ENCODE measurements at regions not wholly inside any gene's neighbourhood (a gene's known extent, or its start where the extent isn't known, plus 50 kb on each side); places are given as distances from the start of the nearest gene placed in this dataset.
"Not testable (repeated sequence)": the region's sequence is repeated elsewhere in the genome, so short reads cannot be mapped to it uniquely, and the experiment has no call there.

DNA sequence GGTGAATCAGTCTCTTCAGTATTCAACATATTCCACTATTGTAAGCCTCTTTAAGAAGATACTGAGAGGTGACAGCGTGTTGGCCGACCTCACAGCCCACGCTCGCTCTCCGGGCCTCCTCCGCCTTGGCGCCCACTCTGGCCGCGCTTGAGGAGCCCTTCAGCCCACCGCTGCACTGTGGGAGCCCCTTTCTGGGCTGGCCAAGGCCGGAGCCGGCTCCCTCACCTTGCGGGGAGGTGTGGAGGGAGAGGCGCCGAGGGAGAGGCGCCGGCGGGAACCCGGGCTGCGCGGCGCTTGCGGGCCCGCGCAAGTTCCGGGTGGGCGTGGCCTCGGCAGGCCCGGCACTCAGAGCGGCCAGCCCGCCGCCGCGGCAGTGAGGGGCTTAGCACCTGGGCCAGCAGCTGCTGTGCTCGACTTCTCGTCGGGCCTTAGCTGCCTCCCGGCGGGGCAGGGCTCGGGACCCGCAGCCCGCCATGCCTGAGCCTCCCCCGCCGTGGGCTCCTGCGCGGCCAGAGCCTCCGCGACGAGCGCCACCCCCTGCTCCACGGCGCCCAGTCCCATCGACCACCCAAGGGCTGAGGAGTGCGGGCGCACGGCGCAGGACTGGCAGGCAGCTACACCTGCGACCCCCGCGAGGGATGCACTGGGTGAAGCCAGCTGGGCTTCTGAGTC, 306.4 kb downstream of the SEMA3D start:
- DNase-seq (ENCODE audit: extremely low read depth, low read depth, low spot score): not testable (repeated sequence)

DNA sequence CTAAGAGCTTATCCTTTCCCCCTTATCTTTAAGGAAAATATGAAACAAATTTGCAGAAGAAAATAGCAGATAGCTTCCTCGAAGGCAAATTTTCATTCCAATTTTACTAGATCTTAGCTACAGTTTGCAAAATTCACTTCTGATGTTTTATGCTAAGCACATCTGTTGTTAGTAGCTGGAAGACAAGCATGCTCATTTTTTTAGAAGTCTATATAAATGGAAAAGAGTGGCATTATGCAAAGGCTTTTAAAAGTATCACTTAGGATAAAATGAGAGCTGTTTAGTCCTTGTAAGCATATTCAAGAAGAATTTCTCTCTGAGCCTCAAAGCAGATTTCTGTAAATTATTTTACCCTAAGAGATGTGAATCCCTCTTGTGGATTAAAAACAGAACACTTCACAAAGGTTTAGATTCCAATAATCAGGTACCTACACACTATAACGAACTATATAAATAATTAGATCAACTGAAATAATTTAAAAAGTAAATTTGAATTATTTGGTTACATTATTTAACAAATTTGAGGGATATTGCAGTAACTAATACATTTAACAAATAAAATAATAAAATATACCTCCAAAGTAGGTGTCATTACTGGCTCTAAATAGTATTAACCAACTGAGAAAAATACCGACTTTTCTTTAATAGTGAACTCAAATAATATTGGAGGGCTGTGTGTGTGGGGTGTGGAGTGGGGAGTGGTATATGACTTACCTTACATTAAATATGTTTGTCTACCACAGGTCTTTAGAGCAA, 307.1 kb downstream of the SEMA3D start:
- no peak for DNase-seq (ENCODE audit: extremely low read depth, low read depth, low spot score)

DNA sequence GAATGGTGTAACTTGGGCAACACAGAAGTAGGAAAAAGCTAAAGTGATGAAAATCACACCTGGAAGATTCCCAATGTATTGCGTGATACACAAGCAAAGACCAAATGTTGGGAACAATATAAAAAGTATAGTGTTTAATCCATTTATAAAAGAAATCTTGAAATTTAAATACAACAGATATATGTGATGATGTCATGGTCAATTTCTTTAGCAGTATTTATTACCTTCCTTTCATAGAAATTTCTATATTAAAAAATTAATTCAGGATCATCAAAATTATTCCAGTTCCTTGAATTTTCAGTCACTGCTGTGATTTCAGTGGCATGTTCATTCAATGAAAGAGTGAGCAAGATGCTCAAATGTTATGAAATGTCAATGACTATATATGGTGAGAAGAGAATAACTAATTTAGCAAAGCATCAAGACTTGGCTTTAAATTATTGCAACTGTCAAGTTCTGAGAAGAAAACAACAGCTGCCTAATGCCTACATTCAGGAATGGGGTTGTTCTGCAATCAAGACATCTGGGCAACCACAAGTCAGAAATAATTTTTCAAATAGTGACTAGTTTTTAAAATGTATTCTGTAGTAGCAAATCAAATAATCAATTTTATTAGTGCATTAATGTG, 308.8 kb downstream of the SEMA3D start:
- DNase-seq (ENCODE audit: extremely low read depth, low read depth, low spot score): no peak

DNA sequence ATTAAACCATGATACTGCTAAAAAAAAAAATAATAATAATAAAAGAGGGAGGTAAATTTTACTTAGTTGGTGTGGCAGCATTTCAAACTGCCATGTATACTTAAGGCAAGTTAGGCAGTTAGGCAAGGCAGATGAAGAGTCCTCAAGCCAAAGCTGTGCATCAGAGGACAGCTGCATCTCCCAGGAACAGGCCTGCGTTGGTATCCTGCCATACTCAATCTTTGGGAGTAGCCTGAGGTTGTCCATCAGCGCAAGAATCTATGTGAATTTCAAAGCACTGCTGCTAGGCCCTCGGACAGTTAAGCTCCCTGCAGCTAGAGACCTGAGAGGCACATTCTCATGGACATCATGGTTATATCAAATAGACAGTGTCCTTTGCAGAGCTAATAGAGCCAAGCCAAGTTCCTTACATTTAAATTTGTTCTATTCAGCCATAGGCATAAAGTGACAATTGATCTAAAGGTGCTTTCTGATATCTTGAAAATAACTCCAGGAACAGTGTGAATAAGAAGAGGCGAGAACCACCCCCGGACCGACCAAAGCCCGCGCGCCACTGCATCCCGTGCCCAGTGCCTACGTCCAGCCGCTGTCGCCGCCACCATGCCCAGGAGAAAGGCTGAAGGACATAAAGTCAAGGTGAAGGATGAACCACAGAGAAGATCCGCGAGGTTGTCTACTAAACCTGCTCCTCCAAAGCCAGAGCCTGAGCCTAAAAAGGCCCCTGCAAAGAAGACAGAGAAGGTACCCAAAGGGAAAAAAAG, 310.6 kb downstream of the SEMA3D start:
- no peak for DNase-seq (ENCODE audit: extremely low read depth, low read depth, low spot score)

DNA sequence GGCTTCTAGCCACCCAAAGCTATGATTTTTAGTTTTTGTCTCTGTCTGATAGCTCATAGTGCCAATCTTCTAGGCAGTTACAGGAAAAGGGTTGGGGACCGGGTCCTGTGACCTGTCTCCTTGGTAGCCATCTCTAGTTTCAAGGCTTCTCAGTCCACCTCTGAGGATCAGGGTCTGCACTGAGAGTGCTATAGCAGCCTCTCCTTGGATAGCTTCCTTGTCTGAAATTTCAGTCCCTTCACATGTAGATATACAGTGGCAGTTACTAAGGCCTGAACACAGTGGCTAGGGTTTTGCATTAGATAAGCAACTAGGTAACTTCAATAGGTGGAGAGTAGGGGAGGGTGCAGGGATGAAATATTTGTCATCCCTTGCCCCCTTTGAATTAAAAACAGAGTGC, 321.3 kb downstream of the SEMA3D start:
- no peak for DNase-seq (ENCODE audit: extremely low read depth, low read depth, low spot score)

DNA sequence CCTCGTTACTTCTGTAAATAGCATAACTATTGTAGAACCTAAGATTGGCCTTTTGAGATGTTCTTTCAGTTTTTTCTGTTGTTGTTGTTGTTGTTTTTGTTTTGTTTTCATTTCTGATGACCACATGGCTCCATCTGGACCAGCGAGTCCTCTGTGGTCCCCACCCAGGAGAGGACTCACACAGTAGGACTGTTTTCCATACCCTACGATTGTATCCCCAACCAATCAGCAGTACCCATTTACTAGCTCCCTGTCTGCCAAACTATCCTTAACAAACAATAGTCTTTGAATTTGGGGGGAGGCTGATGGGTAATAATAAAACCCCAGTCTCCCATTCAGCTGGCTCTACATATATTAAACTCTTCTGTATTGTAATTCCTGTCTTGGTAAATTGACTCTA, 329.5 kb downstream of the SEMA3D start:
- DNase-seq (ENCODE audit: extremely low read depth, low read depth, low spot score): no peak

GRCh38 chr7:84855758-84856157, 331.1 kb downstream of the SEMA3D start:
- no peak for DNase-seq (ENCODE audit: extremely low read depth, low read depth, low spot score)

- not testable (repeated sequence) for DNase-seq (ENCODE audit: extremely low read depth, low read depth, low spot score)
Observed at GRCh38 chr7:84848974-84849372, 337.9 kb downstream of the SEMA3D start.

GRCh38 chr7:84848219-84848973, 338.5 kb downstream of the SEMA3D start:
- DNase-seq (ENCODE audit: extremely low read depth, low read depth, low spot score): no peak

DNA sequence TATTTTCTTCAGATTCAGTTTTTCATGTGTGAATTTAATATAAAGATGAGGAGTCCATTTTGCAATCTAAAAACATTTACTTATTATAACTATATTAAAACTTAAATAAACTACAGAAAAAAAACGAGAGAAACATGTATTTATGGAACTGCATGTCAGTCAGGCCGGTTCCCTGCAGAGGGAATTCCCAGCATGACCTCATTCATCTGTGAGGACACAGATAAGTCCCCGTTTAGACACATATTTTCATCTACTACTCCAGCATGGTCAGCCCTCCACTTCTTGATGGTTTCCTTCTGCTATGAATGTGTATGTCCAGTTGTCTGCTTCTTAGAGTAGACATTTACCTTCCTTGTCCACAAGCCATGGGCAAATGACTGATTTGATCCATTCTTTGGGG, 339.1 kb downstream of the SEMA3D start:
- DNase-seq (ENCODE audit: extremely low read depth, low read depth, low spot score): no peak

DNA sequence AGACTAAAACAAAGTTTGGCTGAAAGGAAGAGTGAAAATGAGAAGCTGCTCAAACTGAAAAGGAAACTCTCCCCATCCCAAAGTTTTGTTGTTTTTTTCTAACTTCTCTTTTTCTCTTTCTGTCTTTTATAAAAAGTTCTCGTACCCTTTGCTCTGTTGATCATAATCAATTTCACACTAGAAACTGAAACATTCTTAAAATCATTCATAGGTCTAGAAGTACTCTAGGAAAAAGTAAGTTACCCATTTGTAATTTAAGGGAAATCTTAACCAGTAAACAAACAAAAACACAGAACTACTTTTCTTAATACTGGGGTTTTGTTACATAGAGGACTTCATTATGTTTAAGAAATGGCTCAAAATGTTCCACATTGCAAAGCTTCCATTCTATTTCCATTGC, 339.8 kb downstream of the SEMA3D start:
- DNase-seq (ENCODE audit: extremely low read depth, low read depth, low spot score): no peak

DNA sequence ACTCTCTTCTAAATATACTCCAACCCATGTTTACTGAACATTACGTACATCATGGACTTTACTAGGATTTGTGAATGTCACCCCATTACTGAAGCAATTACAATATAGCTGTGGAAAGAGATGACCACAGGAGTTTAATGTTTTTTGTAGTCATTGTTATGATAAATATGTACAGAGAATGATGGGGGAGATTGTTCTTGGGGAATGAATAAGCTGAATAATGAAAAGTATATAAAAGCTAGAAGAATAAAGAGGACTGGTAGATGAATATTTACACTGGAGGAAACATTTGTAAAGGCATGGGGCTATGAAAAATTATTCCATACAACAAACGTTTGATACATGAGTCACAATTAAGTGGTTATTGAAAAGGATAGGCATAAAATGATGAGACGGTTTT, 340.9 kb downstream of the SEMA3D start:
- no peak for DNase-seq (ENCODE audit: extremely low read depth, low read depth, low spot score)

DNA sequence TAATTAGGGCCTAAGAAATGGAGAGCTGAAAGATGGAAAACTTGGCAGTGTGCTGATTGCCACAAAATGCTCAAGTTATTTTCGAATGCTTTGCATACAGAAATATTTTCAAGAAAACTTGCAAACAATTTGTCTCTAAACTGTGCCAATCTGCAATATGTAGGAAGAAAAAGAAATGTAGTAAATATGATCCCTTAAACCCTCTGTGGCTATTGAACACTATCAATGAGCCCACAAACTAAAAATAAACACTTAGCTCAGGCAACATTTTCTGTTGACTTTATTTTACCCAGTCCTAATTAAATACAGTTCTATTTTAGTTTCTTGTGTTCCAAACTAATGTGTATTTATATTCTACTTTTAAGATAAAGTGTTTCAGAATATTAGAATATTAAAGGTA, 342.1 kb downstream of the SEMA3D start:
- no peak for DNase-seq (ENCODE audit: extremely low read depth, low read depth, low spot score)

DNA sequence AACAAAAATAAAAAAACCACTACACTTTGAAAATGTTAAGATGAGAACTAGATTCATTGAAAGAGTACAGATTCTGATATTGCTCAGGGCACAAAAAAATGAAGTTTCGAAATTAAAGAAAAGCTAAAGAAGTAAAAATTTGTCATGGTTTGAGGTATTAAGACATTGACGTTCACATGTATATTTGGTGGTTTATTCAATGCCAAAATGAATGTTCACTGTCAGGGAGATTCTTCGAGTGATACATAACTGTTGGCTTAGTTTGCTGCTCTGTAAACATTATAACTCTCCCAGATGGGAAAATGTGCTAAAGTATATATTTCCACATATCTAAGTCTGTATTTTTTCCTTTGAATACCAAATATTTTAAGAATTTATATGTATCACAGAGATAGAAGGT, 345.0 kb downstream of the SEMA3D start:
- DNase-seq (ENCODE audit: extremely low read depth, low read depth, low spot score): no peak

- no peak for DNase-seq (ENCODE audit: extremely low read depth, low read depth, low spot score)
Observed at GRCh38 chr7:84838857-84839256, 348.0 kb downstream of the SEMA3D start.

- no peak for DNase-seq (ENCODE audit: extremely low read depth, low read depth, low spot score)
Observed at GRCh38 chr7:84837405-84837804, 349.5 kb downstream of the SEMA3D start.

GRCh38 chr7:84829719-84830118, 357.1 kb downstream of the SEMA3D start:
- no peak for DNase-seq (ENCODE audit: extremely low read depth, low read depth, low spot score)

DNA sequence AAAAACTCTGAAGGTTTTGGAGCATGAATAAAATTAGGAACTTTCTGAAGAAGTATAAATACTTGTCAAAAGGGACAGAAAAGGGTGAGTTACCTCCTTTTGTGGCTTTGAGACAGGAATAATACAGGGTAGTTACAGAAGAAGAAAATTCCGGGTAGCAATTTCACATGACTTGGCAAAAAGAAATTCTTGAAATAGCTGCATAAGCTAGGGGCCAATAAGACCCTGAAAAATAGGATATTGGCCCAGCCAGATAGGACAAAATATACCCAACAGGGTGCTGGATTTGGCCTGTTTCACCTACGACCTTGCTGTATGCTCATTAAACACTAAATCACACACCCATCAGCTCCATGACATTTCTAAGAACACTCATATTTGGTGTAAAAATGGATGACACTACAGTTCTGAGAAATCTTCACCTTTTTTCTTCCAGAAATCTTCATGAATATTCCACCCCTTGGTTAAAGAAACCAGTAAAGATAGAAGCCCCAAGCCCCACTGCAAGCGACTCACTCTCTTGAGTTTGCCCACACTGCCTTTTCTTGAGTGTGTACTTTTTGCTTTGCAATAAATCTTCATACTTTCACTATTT, 362.7 kb downstream of the SEMA3D start:
- DNase-seq (ENCODE audit: extremely low read depth, low read depth, low spot score): no peak

DNA sequence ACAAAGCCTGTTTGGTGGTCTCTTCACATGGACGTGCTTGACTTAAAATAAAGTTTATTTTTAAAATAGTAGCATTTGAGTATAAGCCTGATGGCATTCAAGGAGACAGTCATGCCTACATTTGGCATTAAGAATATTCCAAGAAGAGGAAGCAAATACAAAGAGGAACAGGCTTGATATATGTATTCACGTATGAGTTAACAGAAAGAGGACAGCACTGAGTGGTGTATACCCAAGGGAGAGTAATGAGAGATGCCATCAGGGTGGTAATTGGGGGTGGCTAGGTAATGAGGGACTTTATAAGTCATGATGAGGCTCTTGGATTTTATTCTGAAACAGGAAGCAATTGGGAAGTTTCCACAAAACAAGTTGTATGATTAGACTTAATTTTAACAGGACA, 363.3 kb downstream of the SEMA3D start:
- no peak for DNase-seq (ENCODE audit: extremely low read depth, low read depth, low spot score)

DNA sequence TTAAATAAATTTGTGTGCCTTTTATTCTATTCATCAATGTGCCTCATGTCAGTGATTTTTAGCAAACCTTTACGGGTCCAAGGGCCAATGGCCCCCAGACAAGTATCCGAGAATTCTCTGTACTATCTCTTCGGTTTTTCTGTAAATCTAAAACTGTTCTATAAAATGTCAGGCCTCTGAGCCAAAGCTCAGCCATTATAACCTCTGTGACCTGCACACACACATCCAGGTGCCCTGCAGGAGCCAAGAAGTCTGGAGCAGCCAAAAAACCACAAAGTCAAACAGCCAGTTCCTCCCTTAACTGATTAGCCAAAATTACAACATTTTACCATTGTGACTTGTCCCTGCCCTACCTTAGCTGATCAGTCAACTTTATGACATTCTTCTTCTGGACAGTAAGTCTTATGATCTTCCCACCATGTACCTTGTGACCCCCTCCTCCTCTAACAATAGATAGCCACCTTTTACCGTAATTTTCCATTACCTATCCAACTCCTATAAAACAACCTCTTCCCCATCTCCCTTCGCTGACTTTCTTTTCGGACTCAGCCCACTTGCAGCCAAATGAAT, 363.8 kb downstream of the SEMA3D start:
- no peak for DNase-seq (ENCODE audit: extremely low read depth, low read depth, low spot score)
